Thymus (tissue), 11 donors: ENCODE measurements at regions not wholly inside any gene's neighbourhood (a gene's known extent, or its start where the extent isn't known, plus 50 kb on each side); places are given as distances from the start of the nearest gene placed in this dataset.

Experiments used
- DNase-seq, 9 donors: peaks; one replicate each; pipeline ENCODE4 v3.0.0-alpha.2; 2013; ENCODE audit warnings: low spot score in 9 of 9, low read depth in 6 of 9, missing footprints in 1 of 9
- H3K27ac ChIP-seq, 2 donors: one replicate each; pipeline ENCODE4 v1.5.1; 2013; ENCODE audit warnings: control low read depth in 1 of 2, low read depth in 1 of 2, low read length in 1 of 2, mild to moderate bottlenecking in 1 of 2, moderate library complexity in 1 of 2
- H3K27me3 ChIP-seq, 2 donors: one replicate each; pipeline ENCODE4 v1.5.1; 2013; ENCODE audit warnings: low read length in 1 of 2; ENCODE audit not compliant: control insufficient read depth in 2 of 2, insufficient read depth in 1 of 2
- H3K36me3 ChIP-seq, 2 donors: one replicate each; pipeline ENCODE4 v1.5.1; 2013; ENCODE audit warnings: low read length in 1 of 2, mild to moderate bottlenecking in 1 of 2, moderate library complexity in 1 of 2; ENCODE audit not compliant: control insufficient read depth in 2 of 2, insufficient read depth in 2 of 2
- H3K4me1 ChIP-seq, 2 donors: one replicate each; pipeline ENCODE4 v1.5.1; 2013; ENCODE audit warnings: low read length in 2 of 2; ENCODE audit not compliant: control insufficient read depth in 2 of 2, insufficient read depth in 2 of 2
- H3K4me3 ChIP-seq, 2 donors: one replicate each; pipeline ENCODE4 v1.5.1; 2013; ENCODE audit warnings: low read length in 2 of 2, control low read depth in 1 of 2, mild to moderate bottlenecking in 1 of 2
- H3K9me3 ChIP-seq, 2 donors: one replicate each; pipeline ENCODE4 v1.5.1; 2013; ENCODE audit warnings: low read length in 1 of 2, mild to moderate bottlenecking in 1 of 2; ENCODE audit not compliant: control insufficient read depth in 2 of 2, insufficient read depth in 1 of 2
- WGBS: extraction: QIAGEN DNeasy Blood & Tissue Kit; methylation state at CpG from one replicate; pipeline ENCODE4 v1.1.7; 2013; 5-methylcytosine and 5-hydroxymethylcytosine counted together
- donor health status: healthy.

GRCh38 chr1:229181419-229181818, 89.5 kb upstream of the RAB4A start:
- H3K27ac ChIP-seq, result no peak overlapping the region
- no peaks in the 10 kb centered on the region for H3K27me3 ChIP-seq
- no peak for DNase-seq
- no peak overlapping the region for H3K4me3 ChIP-seq
- H3K36me3 ChIP-seq, result no peaks in the 10 kb centered on the region
- 90% methylated on average over 2 of the region's 2 CpGs for WGBS
- H3K4me1 ChIP-seq, result peaks cover 0 to 2% of the 10 kb centered on the region in 2 donors
- no peaks in the 10 kb centered on the region for H3K9me3 ChIP-seq

- H3K4me3 ChIP-seq, result no peak overlapping the region
- no peaks in the 10 kb centered on the region for H3K27me3 ChIP-seq
- H3K4me1 ChIP-seq, result peaks cover 0 to 7% of the 10 kb centered on the region in 2 donors
- DNase-seq, result no peak
- H3K36me3 ChIP-seq, result no peaks in the 10 kb centered on the region
- H3K9me3 ChIP-seq, result no peaks in the 10 kb centered on the region
- 96% methylated on average over 4 of the region's 4 CpGs for WGBS
- no peak overlapping the region for H3K27ac ChIP-seq
Observed at GRCh38 chr1:229183588-229183987, 87.3 kb upstream of the RAB4A start.

- Histone ChIP-seq H3K36me3 (no peaks in the 10 kb centered on the region), H3K27me3 (no peaks in the 10 kb centered on the region), H3K9me3 (no peaks in the 10 kb centered on the region), H3K27ac (no peak overlapping the region), H3K4me1 (peaks cover 0 to 7% of the 10 kb centered on the region in 2 donors), H3K4me3 (no peak overlapping the region)
- 97% methylated on average over 4 of the region's 4 CpGs for WGBS
- no peak for DNase-seq
Observed at GRCh38 chr1:229184066-229184465, 86.8 kb upstream of the RAB4A start.

GRCh38 chr1:229185963-229186362, 84.9 kb upstream of the RAB4A start:
- no peaks in the 10 kb centered on the region for H3K9me3 ChIP-seq
- no peaks in the 10 kb centered on the region for H3K27me3 ChIP-seq
- H3K4me3 ChIP-seq, result no peak overlapping the region
- WGBS, result over 99% methylated on average over 4 of the region's 4 CpGs
- H3K36me3 ChIP-seq, result no peaks in the 10 kb centered on the region
- H3K4me1 ChIP-seq, result peaks cover 0 to 7% of the 10 kb centered on the region in 2 donors
- no peak overlapping the region for H3K27ac ChIP-seq
- no peak for DNase-seq

GRCh38 chr1:229186373-229187056, 84.4 kb upstream of the RAB4A start:
- Histone ChIP-seq H3K36me3 (no peaks in the 10 kb centered on the region), H3K27me3 (no peaks in the 10 kb centered on the region), H3K4me1 (peaks cover 0 to 7% of the 10 kb centered on the region in 2 donors), H3K27ac (no peak overlapping the region), H3K9me3 (no peaks in the 10 kb centered on the region), H3K4me3 (no peak overlapping the region)
- DNase-seq, result peak in 1 of 9 donors; percentile 11
- WGBS, result 96% methylated on average over 9 of the region's 9 CpGs

- no peaks in the 10 kb centered on the region for H3K9me3 ChIP-seq
- no peaks in the 10 kb centered on the region for H3K27me3 ChIP-seq
- WGBS, result 95% methylated on average over 1 of the region's 1 CpG
- H3K4me1 ChIP-seq, result peaks cover 0 to 7% of the 10 kb centered on the region in 2 donors
- DNase-seq, result no peak
- H3K27ac ChIP-seq, result no peak overlapping the region
- H3K36me3 ChIP-seq, result no peaks in the 10 kb centered on the region
- H3K4me3 ChIP-seq, result no peak overlapping the region
Observed at GRCh38 chr1:229190057-229190575, 80.8 kb upstream of the RAB4A start.

- WGBS, result 89% methylated on average over 3 of the region's 3 CpGs
- H3K27me3 ChIP-seq, result no peaks in the 10 kb centered on the region
- no peak overlapping the region for H3K27ac ChIP-seq
- H3K9me3 ChIP-seq, result no peaks in the 10 kb centered on the region
- no peak overlapping the region for H3K4me3 ChIP-seq
- peaks cover 0 to 7% of the 10 kb centered on the region in 2 donors for H3K4me1 ChIP-seq
- no peaks in the 10 kb centered on the region for H3K36me3 ChIP-seq
- DNase-seq, result no peak
Observed at GRCh38 chr1:229191066-229191674, 79.7 kb upstream of the RAB4A start.

- no peak for DNase-seq
- H3K36me3 ChIP-seq, result no peaks in the 10 kb centered on the region
- no peaks in the 10 kb centered on the region for H3K4me1 ChIP-seq
- H3K9me3 ChIP-seq, result no peaks in the 10 kb centered on the region
- WGBS, result 39% methylated on average over 1 of the region's 1 CpG
- no peak overlapping the region for H3K4me3 ChIP-seq
- H3K27me3 ChIP-seq, result no peaks in the 10 kb centered on the region
- no peak overlapping the region for H3K27ac ChIP-seq
Observed at GRCh38 chr1:229192031-229192430, 78.9 kb upstream of the RAB4A start.

GRCh38 chr1:229192853-229193252, 78.1 kb upstream of the RAB4A start:
- 96% methylated on average over 4 of the region's 4 CpGs for WGBS
- Histone ChIP-seq H3K36me3 (no peaks in the 10 kb centered on the region), H3K4me3 (no peak overlapping the region), H3K4me1 (no peaks in the 10 kb centered on the region), H3K27me3 (no peaks in the 10 kb centered on the region), H3K27ac (no peak overlapping the region), H3K9me3 (no peaks in the 10 kb centered on the region)
- DNase-seq, result no peak
